K562 (cell line): ENCODE measurements at regions not wholly inside any gene's neighbourhood (a gene's known extent, or its start where the extent isn't known, plus 50 kb on each side); places are given as distances from the start of the nearest gene placed in this dataset.
A peak's percentile ranks its signal among the peaks of the same experiment; 100 is the strongest.

Experiments
- ATAC-seq: fragments of 200-7000 bp; cut with Tn5 transposase; 3 replicates; pipeline ENCODE4 v1.9.1; 2020; ENCODE audit warnings: moderate library complexity
- BruUV-seq: library from RNA; stranded (reverse); fragments of 400-500 nt; replicated peaks from 2 replicates; lab custom pipeline; 2021; lab: Mats Ljungman, UMichigan
- CTCF ChIA-PET: fragments of 300-600 bp; formaldehyde crosslinking; extraction: SDS; loops from one replicate; lab custom pipeline; 2021; ENCODE audit warnings: low intra/inter-chr PET ratio; lab: Yijun Ruan, JAX
- POLR2A ChIA-PET: fragments of 300-600, 350-650 bp; sonication (Branson Sonifier 250); formaldehyde crosslinking; extraction: SDS; loops from one replicate; lab custom pipeline; 2021; ENCODE audit warnings: antibody characterized with exemption, inconsistent platforms; lab: Yijun Ruan, JAX
- DNase-seq, 4 experiments: peaks; one replicate each; pipeline versions ENCODE4 v3.0.0 to v3.0.0-alpha.2; 2011 to 2018; ENCODE audit warnings: low spot score in 3 of 4, mixed read lengths in 3 of 4; ENCODE audit errors: extremely low read depth in 1 of 4
- FAIRE-seq: peaks from 2 replicates; lab custom pipeline; 2011; peaks lifted over from hg19 to GRCh38; lab: Jason Lieb, UNC
- H2AFZ ChIP-seq: 2 replicates; pipeline ENCODE4 v1.6.0; 2011; ENCODE audit warnings: low read depth, low read length, control low read depth, inconsistent platforms
- H3K27ac ChIP-seq: fragments of 200-600 bp; 3 replicates; pipeline ENCODE4 v1.8.0; 2011; ENCODE audit warnings: low read depth, mild to moderate bottlenecking, control low read depth, inconsistent platforms, low read length, moderate library complexity, mixed read lengths; ENCODE audit errors: extremely low read depth
- H3K27me3 ChIP-seq, 2 experiments: fragments of 300-600 bp in 1 of 2; 2 replicates in 1 of 2; 3 replicates in 1 of 2; pipeline versions ENCODE4 v1.6.0 to v1.8.0; 2011; ENCODE audit warnings: inconsistent platforms in 2 of 2, low read length in 2 of 2, mild to moderate bottlenecking in 1 of 2, mixed read lengths in 1 of 2, moderate library complexity in 1 of 2; ENCODE audit not compliant: control insufficient read depth in 2 of 2, insufficient read depth in 2 of 2
- H3K36me3 ChIP-seq: fragments of 300-600 bp; 3 replicates; pipeline ENCODE4 v1.8.0; 2011; ENCODE audit warnings: mild to moderate bottlenecking, low read length, inconsistent platforms; ENCODE audit not compliant: control insufficient read depth, insufficient read depth
- H3K4me1 ChIP-seq, 2 experiments: fragments of 200-600 bp in 1 of 2; replicated peaks in 1 of 2; 2 replicates in 1 of 2; 3 replicates in 1 of 2; pipeline versions ENCODE4 v1.5.1 to v1.8.0; 2011; ENCODE audit warnings: inconsistent platforms in 2 of 2, low read length in 2 of 2, mild to moderate bottlenecking in 1 of 2, mixed read lengths in 1 of 2, moderate library complexity in 1 of 2; ENCODE audit not compliant: control insufficient read depth in 2 of 2, insufficient read depth in 2 of 2
- H3K4me2 ChIP-seq: 2 replicates; pipeline ENCODE4 v1.6.1; 2011; ENCODE audit warnings: low read length, control low read depth, inconsistent platforms, mixed read lengths; ENCODE audit not compliant: insufficient read depth
- H3K4me3 ChIP-seq: fragments of 200-600 bp; sonication (generic), shearing (Covaris generic); 2 replicates; pipeline ENCODE4 v1.5.1; 2016; ENCODE audit warnings: control low read depth, inconsistent platforms
- H3K79me2 ChIP-seq: fragments of 200-600 bp; 3 replicates; pipeline ENCODE4 v1.8.0; 2011; ENCODE audit warnings: low read length, inconsistent platforms; ENCODE audit not compliant: control insufficient read depth, insufficient read depth
- H3K9ac ChIP-seq, 2 experiments: 2 replicates each; pipeline versions ENCODE4 v1.6.0 to v1.6.1; 2011; ENCODE audit warnings: low read depth in 2 of 2, low read length in 2 of 2, control low read depth in 1 of 2, inconsistent platforms in 1 of 2, mild to moderate bottlenecking in 1 of 2, mixed read lengths in 1 of 2; ENCODE audit not compliant: insufficient read depth in 1 of 2
- H3K9me1 ChIP-seq: one replicate; pipeline ENCODE4 v1.6.0; 2011; ENCODE audit warnings: inconsistent platforms, mild to moderate bottlenecking, low read length, moderate library complexity; ENCODE audit not compliant: control insufficient read depth, insufficient read depth
- H3K9me3 ChIP-seq: replicated peaks from 2 replicates; pipeline ENCODE4 v1.5.1; 2011; ENCODE audit warnings: low read depth, low read length, inconsistent platforms; ENCODE audit not compliant: control insufficient read depth, insufficient read depth
- H4K20me1 ChIP-seq: replicated peaks from 2 replicates; pipeline ENCODE4 v1.6.1; 2011; ENCODE audit warnings: low read length, inconsistent platforms, mixed read lengths; ENCODE audit not compliant: control insufficient read depth, insufficient read depth
- CEBPB ChIP-seq: fragments of 450-650 bp; IDR thresholded peaks from 2 replicates; pipeline ENCODE4 v1.6.1; 2016; ENCODE audit warnings: missing genetic modification characterization, missing compliant biosample characterization
- MED1 ChIP-seq: sonication (generic); formaldehyde crosslinking; IDR thresholded peaks from 2 replicates; pipeline ENCODE4 v1.8.1; 2023; ENCODE audit warnings: missing genetic modification reagents, borderline replicate concordance
- MEIS2 ChIP-seq: fragments of 450-650 bp; IDR thresholded peaks from 2 replicates; pipeline ENCODE4 v1.6.1; 2014; ENCODE audit warnings: mild to moderate bottlenecking; ENCODE audit not compliant: partially characterized antibody
- WHSC1 ChIP-seq: IDR thresholded peaks from one replicate; pipeline ENCODE4 v1.6.1; 2012; ENCODE audit warnings: low read length, control low read depth, inconsistent platforms
- YBX1 ChIP-seq: fragments of 450-650 bp; IDR thresholded peaks from 2 replicates; pipeline ENCODE4 v1.7.1; 2016; ENCODE audit warnings: mild to moderate bottlenecking
- ZNF217 ChIP-seq: sonication (generic); formaldehyde crosslinking; IDR thresholded peaks from 2 replicates; pipeline ENCODE4 v1.8.0; 2022; ENCODE audit warnings: mild to moderate bottlenecking, missing genetic modification reagents
- WGBS: fragments of 100-300 bp; shearing (Covaris generic); methylation state at CpG from one replicate; pipeline ENCODE4 v1.1.6; 2016; ENCODE audit warnings: low coverage, mixed read lengths; ENCODE audit not compliant: insufficient coverage; ENCODE audit errors: missing lambda C conversion rate; 5-methylcytosine and 5-hydroxymethylcytosine counted together
- in situ Hi-C: fragments of 300-500 bp; cut with MboI; formaldehyde crosslinking; loops from 4 replicates; pipeline ENCODE4 v1.15.0; 2018; ENCODE audit warnings: inconsistent platforms, mixed read lengths
- intact Hi-C: fragments of 100-400 bp; cut with micrococcal nuclease; formaldehyde crosslinking; loops from 2 replicates; pipeline ENCODE4 v1.14.2; 2022
- TF ChIP-seq, protein P1 (sequence below), 2 experiments: fragments of 450-650 bp in 1 of 2; sonication (generic) in 1 of 2; formaldehyde crosslinking; conservative IDR thresholded peaks; 2 replicates each; pipeline versions ENCODE4 v1.4.0 to v1.8.1; 2020 to 2022; ENCODE audit warnings: mild to moderate bottlenecking in 1 of 2, missing genetic modification reagents in 1 of 2
- TF ChIP-seq, protein P2 (sequence below): fragments of 450-650 bp; formaldehyde crosslinking; IDR thresholded peaks from 2 replicates; pipeline ENCODE4 v1.4.0; 2020; ENCODE audit warnings: mild to moderate bottlenecking, moderate library complexity
- TF ChIP-seq, protein P3 (sequence below): fragments of 250-450 bp; sonication (Bioruptor Pico); IDR thresholded peaks from 2 replicates; pipeline ENCODE4 v1.9.0; 2021; ENCODE audit warnings: mild to moderate bottlenecking, inconsistent platforms
- TF ChIP-seq, protein P4 (sequence below): fragments of 450-650 bp; IDR thresholded peaks from 2 replicates; pipeline ENCODE4 v1.6.1; 2016
- TF ChIP-seq, protein P5 (sequence below), 2 experiments: IDR thresholded peaks in 1 of 2; conservative IDR thresholded peaks in 1 of 2; 2 replicates each; pipeline ENCODE4 v1.6.1; 2016; ENCODE audit warnings: low read depth in 2 of 2, mild to moderate bottlenecking in 1 of 2, missing compliant biosample characterization in 1 of 2, missing genetic modification characterization in 1 of 2, moderate library complexity in 1 of 2

DNA sequence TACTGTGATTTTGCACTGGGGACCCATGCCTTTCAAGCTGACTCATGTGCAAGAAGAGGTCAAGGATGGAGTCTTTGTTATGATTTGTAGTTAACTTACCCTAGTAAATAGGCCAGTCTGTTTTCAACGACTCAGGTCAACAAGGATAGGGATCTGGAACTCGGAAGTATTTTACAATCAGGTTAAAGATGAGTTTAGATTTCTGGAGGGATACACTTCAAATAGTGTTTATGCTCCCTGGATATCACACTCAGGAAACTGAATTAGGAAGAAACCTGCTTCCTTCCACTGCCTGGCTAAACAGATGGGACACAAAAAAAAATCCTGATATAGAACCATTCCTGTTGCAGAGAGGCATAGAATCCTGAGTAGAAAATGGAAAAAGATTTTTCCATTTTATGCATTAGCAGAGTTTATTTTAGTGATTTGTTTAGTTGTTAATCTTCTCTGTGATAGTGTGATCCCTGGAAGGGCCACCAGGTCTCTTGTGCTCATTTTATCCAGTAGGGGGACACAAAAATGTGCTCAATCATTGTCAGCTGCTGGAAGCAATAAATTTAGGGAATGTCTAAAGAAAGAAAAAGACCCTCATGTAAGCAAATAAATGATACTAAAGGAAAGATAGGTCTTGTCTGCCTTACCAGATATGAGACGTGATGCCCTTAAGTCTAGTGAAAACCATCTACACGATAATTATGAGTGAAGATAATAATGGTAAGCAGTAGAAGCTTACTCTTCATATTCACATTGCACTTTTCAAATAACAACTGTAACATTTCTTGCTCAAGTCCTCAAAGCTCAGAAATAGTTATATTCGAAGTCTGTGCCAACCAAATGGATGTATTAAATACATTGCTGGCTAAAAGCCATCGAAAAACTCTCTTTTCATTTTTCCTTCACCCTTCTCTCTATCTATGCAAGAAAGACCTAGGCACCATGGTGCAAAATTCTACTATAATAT is 452.1 kb upstream of the KCNMB2 start:
- ATAC-seq (peak; percentile 79), DNase-seq (peak; percentile 26 to 34 (median 32)), FAIRE-seq (no peak)
- no peak overlapping the region for H3K9ac ChIP-seq
- intact Hi-C loops, result loop anchor here (10.0 kb wide), 1 partner anchor 241 kb away; no protein-coding TSS in a partner anchor
- H3K79me2 ChIP-seq, result no peaks in the 10 kb centered on the region
- H3K9me3 ChIP-seq, result no peaks in the 10 kb centered on the region
- peak overlapping the region; percentile 9; the same call in 1 of the 2 replicates for H2AFZ ChIP-seq
- H3K27ac ChIP-seq, result no peak overlapping the region
- H3K27me3 ChIP-seq, result no peaks in the 10 kb centered on the region
- in situ Hi-C loops, result no loop called here
- no peaks in the 10 kb centered on the region for H3K9me1 ChIP-seq
- ChIA-PET POLR2A (interaction anchor here (0.8 kb wide), 1 partner anchor 402 kb away, joined by 3 read pairs; no protein-coding TSS in a partner anchor), CTCF (interaction anchor here (0.5 kb wide), 1 partner anchor 112 kb away, joined by 3 read pairs; no protein-coding TSS in a partner anchor)
- H3K36me3 ChIP-seq, result no peaks in the 10 kb centered on the region
- H3K4me2 ChIP-seq, result no peak overlapping the region
- 15% methylated on average over 6 of the region's 6 CpGs for WGBS
- no peak overlapping the region for H3K4me3 ChIP-seq
- H4K20me1 ChIP-seq, result no peaks in the 10 kb centered on the region
- H3K4me1 ChIP-seq, result no peaks in the 10 kb centered on the region; a peak in 1 of 5 replicates
- no TSS peak for BruUV-seq
- TF ChIP-seq, protein P1, sequence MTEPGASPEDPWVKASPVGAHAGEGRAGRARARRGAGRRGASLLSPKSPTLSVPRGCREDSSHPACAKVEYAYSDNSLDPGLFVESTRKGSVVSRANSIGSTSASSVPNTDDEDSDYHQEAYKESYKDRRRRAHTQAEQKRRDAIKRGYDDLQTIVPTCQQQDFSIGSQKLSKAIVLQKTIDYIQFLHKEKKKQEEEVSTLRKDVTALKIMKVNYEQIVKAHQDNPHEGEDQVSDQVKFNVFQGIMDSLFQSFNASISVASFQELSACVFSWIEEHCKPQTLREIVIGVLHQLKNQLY (CRISPR knock-in tag; conservative IDR thresholded peaks at IDR 0.05), result no peak
- TF ChIP-seq CEBPB (tag) (no peak), ZNF217 (CRISPR knock-in tag) (no peak), WHSC1 (no peak), MEIS2 (peak; percentile 89), MED1 (CRISPR knock-in tag) (no peak), YBX1 (no peak)
- TF ChIP-seq, protein P2, sequence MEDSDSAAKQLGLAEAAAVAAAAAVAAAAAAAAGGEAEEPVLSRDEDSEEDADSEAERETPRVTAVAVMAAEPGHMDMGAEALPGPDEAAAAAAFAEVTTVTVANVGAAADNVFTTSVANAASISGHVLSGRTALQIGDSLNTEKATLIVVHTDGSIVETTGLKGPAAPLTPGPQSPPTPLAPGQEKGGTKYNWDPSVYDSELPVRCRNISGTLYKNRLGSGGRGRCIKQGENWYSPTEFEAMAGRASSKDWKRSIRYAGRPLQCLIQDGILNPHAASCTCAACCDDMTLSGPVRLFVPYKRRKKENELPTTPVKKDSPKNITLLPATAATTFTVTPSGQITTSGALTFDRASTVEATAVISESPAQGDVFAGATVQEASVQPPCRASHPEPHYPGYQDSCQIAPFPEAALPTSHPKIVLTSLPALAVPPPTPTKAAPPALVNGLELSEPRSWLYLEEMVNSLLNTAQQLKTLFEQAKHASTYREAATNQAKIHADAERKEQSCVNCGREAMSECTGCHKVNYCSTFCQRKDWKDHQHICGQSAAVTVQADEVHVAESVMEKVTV (CRISPR knock-in tag), result 0 out of 2 replicates have a peak, but pooled peaks have one; percentile 23
- TF ChIP-seq, protein P3, sequence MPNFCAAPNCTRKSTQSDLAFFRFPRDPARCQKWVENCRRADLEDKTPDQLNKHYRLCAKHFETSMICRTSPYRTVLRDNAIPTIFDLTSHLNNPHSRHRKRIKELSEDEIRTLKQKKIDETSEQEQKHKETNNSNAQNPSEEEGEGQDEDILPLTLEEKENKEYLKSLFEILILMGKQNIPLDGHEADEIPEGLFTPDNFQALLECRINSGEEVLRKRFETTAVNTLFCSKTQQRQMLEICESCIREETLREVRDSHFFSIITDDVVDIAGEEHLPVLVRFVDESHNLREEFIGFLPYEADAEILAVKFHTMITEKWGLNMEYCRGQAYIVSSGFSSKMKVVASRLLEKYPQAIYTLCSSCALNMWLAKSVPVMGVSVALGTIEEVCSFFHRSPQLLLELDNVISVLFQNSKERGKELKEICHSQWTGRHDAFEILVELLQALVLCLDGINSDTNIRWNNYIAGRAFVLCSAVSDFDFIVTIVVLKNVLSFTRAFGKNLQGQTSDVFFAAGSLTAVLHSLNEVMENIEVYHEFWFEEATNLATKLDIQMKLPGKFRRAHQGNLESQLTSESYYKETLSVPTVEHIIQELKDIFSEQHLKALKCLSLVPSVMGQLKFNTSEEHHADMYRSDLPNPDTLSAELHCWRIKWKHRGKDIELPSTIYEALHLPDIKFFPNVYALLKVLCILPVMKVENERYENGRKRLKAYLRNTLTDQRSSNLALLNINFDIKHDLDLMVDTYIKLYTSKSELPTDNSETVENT, result no peak
- TF ChIP-seq, protein P4, sequence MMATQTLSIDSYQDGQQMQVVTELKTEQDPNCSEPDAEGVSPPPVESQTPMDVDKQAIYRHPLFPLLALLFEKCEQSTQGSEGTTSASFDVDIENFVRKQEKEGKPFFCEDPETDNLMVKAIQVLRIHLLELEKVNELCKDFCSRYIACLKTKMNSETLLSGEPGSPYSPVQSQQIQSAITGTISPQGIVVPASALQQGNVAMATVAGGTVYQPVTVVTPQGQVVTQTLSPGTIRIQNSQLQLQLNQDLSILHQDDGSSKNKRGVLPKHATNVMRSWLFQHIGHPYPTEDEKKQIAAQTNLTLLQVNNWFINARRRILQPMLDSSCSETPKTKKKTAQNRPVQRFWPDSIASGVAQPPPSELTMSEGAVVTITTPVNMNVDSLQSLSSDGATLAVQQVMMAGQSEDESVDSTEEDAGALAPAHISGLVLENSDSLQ, result peak; percentile 76
- TF ChIP-seq, protein P5, sequence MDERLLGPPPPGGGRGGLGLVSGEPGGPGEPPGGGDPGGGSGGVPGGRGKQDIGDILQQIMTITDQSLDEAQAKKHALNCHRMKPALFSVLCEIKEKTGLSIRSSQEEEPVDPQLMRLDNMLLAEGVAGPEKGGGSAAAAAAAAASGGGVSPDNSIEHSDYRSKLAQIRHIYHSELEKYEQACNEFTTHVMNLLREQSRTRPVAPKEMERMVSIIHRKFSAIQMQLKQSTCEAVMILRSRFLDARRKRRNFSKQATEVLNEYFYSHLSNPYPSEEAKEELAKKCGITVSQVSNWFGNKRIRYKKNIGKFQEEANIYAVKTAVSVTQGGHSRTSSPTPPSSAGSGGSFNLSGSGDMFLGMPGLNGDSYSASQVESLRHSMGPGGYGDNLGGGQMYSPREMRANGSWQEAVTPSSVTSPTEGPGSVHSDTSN (CRISPR knock-in tag; IDR thresholded peaks at IDR 0.05; ENCODE audit: low read depth), result peak; percentile 46; the same call in 1 of the 2 replicates
- TF ChIP-seq, protein P5 (tag; conservative IDR thresholded peaks at IDR 0.05; ENCODE audit: low read depth), result peak; percentile 92
